Stimulated activated naive CD8-positive, alpha-beta T cell treated with anti-CD3 and anti-CD28 coated beads, Interleukin-15, Interleukin-2, amounts not matched to agents 100 ng/mL and 50 ng/mL, for 24 hours (primary cell): ENCODE measurements at regions not wholly inside any gene's neighbourhood (a gene's known extent, or its start where the extent isn't known, plus 50 kb on each side); places are given as distances from the start of the nearest gene placed in this dataset.

ENCODE experiments used
- H3K27ac Mint-ChIP-seq: one replicate; pipeline ENCODE4 v1.8.0; 2021; ENCODE audit warnings: mild to moderate bottlenecking, mixed read lengths
- H3K27me3 Mint-ChIP-seq: one replicate; pipeline ENCODE4 v1.8.0; 2021; ENCODE audit warnings: mixed read lengths
- H3K36me3 Mint-ChIP-seq: one replicate; pipeline ENCODE4 v1.8.0; 2021; ENCODE audit warnings: low read depth, mixed read lengths
- H3K4me1 Mint-ChIP-seq: one replicate; pipeline ENCODE4 v1.8.0; 2021; ENCODE audit warnings: low read depth, mixed read lengths
- H3K4me3 Mint-ChIP-seq: one replicate; pipeline ENCODE4 v1.8.0; 2021; ENCODE audit warnings: mild to moderate bottlenecking, mixed read lengths
- H3K9me3 Mint-ChIP-seq: one replicate; pipeline ENCODE4 v1.8.0; 2021; ENCODE audit warnings: mixed read lengths

- H3K27me3 Mint-ChIP-seq, result peaks cover 15% of the 10 kb centered on the region
- no peaks in the 10 kb centered on the region for H3K4me1 Mint-ChIP-seq
- H3K4me3 Mint-ChIP-seq, result no peak overlapping the region
- H3K27ac Mint-ChIP-seq, result no peak overlapping the region
- no peaks in the 10 kb centered on the region for H3K9me3 Mint-ChIP-seq
- no peaks in the 10 kb centered on the region for H3K36me3 Mint-ChIP-seq
Measured at GRCh38 chr22:49436056-49436455, 391.6 kb downstream of the BRD1 start.

- Mint-ChIP-seq H3K9me3 (no peaks in the 10 kb centered on the region), H3K27me3 (peaks cover 15% of the 10 kb centered on the region), H3K36me3 (no peaks in the 10 kb centered on the region), H3K27ac (no peak overlapping the region), H3K4me1 (no peaks in the 10 kb centered on the region), H3K4me3 (no peak overlapping the region)
Measured at GRCh38 chr22:49435596-49435995, 392.1 kb downstream of the BRD1 start.

GRCh38 chr22:49433717-49434611 is 393.7 kb downstream of the BRD1 start:
- H3K4me1 Mint-ChIP-seq, result no peaks in the 10 kb centered on the region
- H3K36me3 Mint-ChIP-seq, result no peaks in the 10 kb centered on the region
- H3K27me3 Mint-ChIP-seq, result peaks cover 20% of the 10 kb centered on the region
- H3K27ac Mint-ChIP-seq, result no peak overlapping the region
- no peak overlapping the region for H3K4me3 Mint-ChIP-seq
- H3K9me3 Mint-ChIP-seq, result no peaks in the 10 kb centered on the region

GRCh38 chr22:49432897-49433443 is 394.7 kb downstream of the BRD1 start:
- Mint-ChIP-seq H3K4me3 (no peak overlapping the region), H3K36me3 (no peaks in the 10 kb centered on the region), H3K9me3 (no peaks in the 10 kb centered on the region), H3K27ac (no peak overlapping the region), H3K27me3 (peaks cover 24% of the 10 kb centered on the region), H3K4me1 (no peaks in the 10 kb centered on the region)

GRCh38 chr22:49432211-49432896 is 395.3 kb downstream of the BRD1 start:
- no peaks in the 10 kb centered on the region for H3K36me3 Mint-ChIP-seq
- H3K9me3 Mint-ChIP-seq, result no peaks in the 10 kb centered on the region
- no peaks in the 10 kb centered on the region for H3K4me1 Mint-ChIP-seq
- H3K4me3 Mint-ChIP-seq, result no peak overlapping the region
- peaks cover 24% of the 10 kb centered on the region for H3K27me3 Mint-ChIP-seq
- no peak overlapping the region for H3K27ac Mint-ChIP-seq

- Mint-ChIP-seq H3K9me3 (no peaks in the 10 kb centered on the region), H3K36me3 (no peaks in the 10 kb centered on the region), H3K27me3 (peaks cover 24% of the 10 kb centered on the region), H3K4me1 (no peaks in the 10 kb centered on the region), H3K4me3 (no peak overlapping the region), H3K27ac (no peak overlapping the region)
Measured at GRCh38 chr22:49431551-49431950, 396.1 kb downstream of the BRD1 start.

- H3K4me3 Mint-ChIP-seq, result no peak overlapping the region
- no peaks in the 10 kb centered on the region for H3K4me1 Mint-ChIP-seq
- peaks cover 24% of the 10 kb centered on the region for H3K27me3 Mint-ChIP-seq
- no peaks in the 10 kb centered on the region for H3K9me3 Mint-ChIP-seq
- no peaks in the 10 kb centered on the region for H3K36me3 Mint-ChIP-seq
- H3K27ac Mint-ChIP-seq, result no peak overlapping the region
Measured at GRCh38 chr22:49429066-49429465, 398.6 kb downstream of the BRD1 start.

- no peaks in the 10 kb centered on the region for H3K36me3 Mint-ChIP-seq
- H3K27me3 Mint-ChIP-seq, result peaks cover 22% of the 10 kb centered on the region
Measured at GRCh38 chr22:49427941-49428340, 399.7 kb downstream of the BRD1 start.

GRCh38 chr22:49427341-49427740 is 400.3 kb downstream of the BRD1 start:
- no peaks in the 10 kb centered on the region for H3K36me3 Mint-ChIP-seq
- no peaks in the 10 kb centered on the region for H3K9me3 Mint-ChIP-seq
- no peak overlapping the region for H3K27ac Mint-ChIP-seq
- H3K4me3 Mint-ChIP-seq, result no peak overlapping the region
- H3K4me1 Mint-ChIP-seq, result no peaks in the 10 kb centered on the region
- peaks cover 22% of the 10 kb centered on the region for H3K27me3 Mint-ChIP-seq

More at GRCh38 chr22:49427941-49428340, 399.7 kb downstream of the BRD1 start:
- Mint-ChIP-seq H3K9me3 (no peaks in the 10 kb centered on the region), H3K4me3 (no peak overlapping the region), H3K4me1 (no peaks in the 10 kb centered on the region), H3K27ac (no peak overlapping the region)

- Mint-ChIP-seq H3K4me1 (no peaks in the 10 kb centered on the region), H3K4me3 (no peak overlapping the region), H3K27me3 (peaks cover 18% of the 10 kb centered on the region), H3K27ac (no peak overlapping the region), H3K9me3 (no peaks in the 10 kb centered on the region), H3K36me3 (no peaks in the 10 kb centered on the region)
Measured at GRCh38 chr22:49426618-49427266, 400.9 kb downstream of the BRD1 start.

- peaks cover 2% of the 10 kb centered on the region for H3K9me3 Mint-ChIP-seq
- H3K27ac Mint-ChIP-seq, result no peak overlapping the region
- H3K27me3 Mint-ChIP-seq, result peaks cover 16% of the 10 kb centered on the region
Measured at GRCh38 chr22:49426098-49426497, 401.6 kb downstream of the BRD1 start.

GRCh38 chr22:49425356-49425755 is 402.3 kb downstream of the BRD1 start:
- peaks cover 11% of the 10 kb centered on the region for H3K27me3 Mint-ChIP-seq
- H3K4me3 Mint-ChIP-seq, result no peak overlapping the region
- H3K36me3 Mint-ChIP-seq, result no peaks in the 10 kb centered on the region
- no peaks in the 10 kb centered on the region for H3K4me1 Mint-ChIP-seq
- peaks cover 5% of the 10 kb centered on the region for H3K9me3 Mint-ChIP-seq
- H3K27ac Mint-ChIP-seq, result no peak overlapping the region

More at GRCh38 chr22:49426098-49426497, 401.6 kb downstream of the BRD1 start:
- no peak overlapping the region for H3K4me3 Mint-ChIP-seq
- H3K36me3 Mint-ChIP-seq, result no peaks in the 10 kb centered on the region
- H3K4me1 Mint-ChIP-seq, result no peaks in the 10 kb centered on the region

GRCh38 chr22:49424893-49425270 is 402.8 kb downstream of the BRD1 start:
- Mint-ChIP-seq H3K36me3 (no peaks in the 10 kb centered on the region), H3K27ac (no peak overlapping the region), H3K9me3 (peaks cover 5% of the 10 kb centered on the region), H3K4me1 (no peaks in the 10 kb centered on the region), H3K27me3 (peaks cover 9% of the 10 kb centered on the region), H3K4me3 (no peak overlapping the region)

- H3K27ac Mint-ChIP-seq, result no peak overlapping the region
- peaks cover 5% of the 10 kb centered on the region for H3K9me3 Mint-ChIP-seq
- H3K4me3 Mint-ChIP-seq, result no peak overlapping the region
- no peaks in the 10 kb centered on the region for H3K4me1 Mint-ChIP-seq
- no peaks in the 10 kb centered on the region for H3K36me3 Mint-ChIP-seq
- peaks cover 9% of the 10 kb centered on the region for H3K27me3 Mint-ChIP-seq
Measured at GRCh38 chr22:49423125-49423650, 404.5 kb downstream of the BRD1 start.

- H3K36me3 Mint-ChIP-seq, result no peaks in the 10 kb centered on the region
- peaks cover 5% of the 10 kb centered on the region for H3K9me3 Mint-ChIP-seq
- H3K27me3 Mint-ChIP-seq, result peaks cover 11% of the 10 kb centered on the region
- H3K4me1 Mint-ChIP-seq, result no peaks in the 10 kb centered on the region
- H3K4me3 Mint-ChIP-seq, result no peak overlapping the region
- no peak overlapping the region for H3K27ac Mint-ChIP-seq
Measured at GRCh38 chr22:49422701-49423100, 405.0 kb downstream of the BRD1 start.
